Prostate gland (tissue), 2 donors: ENCODE measurements at regions not wholly inside any gene's neighbourhood (a gene's known extent, or its start where the extent isn't known, plus 50 kb on each side); places are given as distances from the start of the nearest gene placed in this dataset.

Experiments used
- POLR2AphosphoS5 ChIP-seq: sonication (generic); formaldehyde crosslinking; IDR thresholded peaks from one replicate; pipeline ENCODE4 v1.6.1; 2017; ENCODE audit warnings: antibody characterized with exemption
- TF ChIP-seq, protein P1 (sequence below), 4 experiments: fragments of 200-600 bp in 2 of 4; fragments of 450-650 bp in 2 of 4; sonication (generic) in 2 of 4; IDR thresholded peaks; 1 replicate in 3 of 4; 2 replicates in 1 of 4; pipeline ENCODE4 v1.5.1; 2016 to 2019; ENCODE audit warnings: antibody characterized with exemption in 4 of 4, mild to moderate bottlenecking in 2 of 4, moderate library complexity in 2 of 4

DNA sequence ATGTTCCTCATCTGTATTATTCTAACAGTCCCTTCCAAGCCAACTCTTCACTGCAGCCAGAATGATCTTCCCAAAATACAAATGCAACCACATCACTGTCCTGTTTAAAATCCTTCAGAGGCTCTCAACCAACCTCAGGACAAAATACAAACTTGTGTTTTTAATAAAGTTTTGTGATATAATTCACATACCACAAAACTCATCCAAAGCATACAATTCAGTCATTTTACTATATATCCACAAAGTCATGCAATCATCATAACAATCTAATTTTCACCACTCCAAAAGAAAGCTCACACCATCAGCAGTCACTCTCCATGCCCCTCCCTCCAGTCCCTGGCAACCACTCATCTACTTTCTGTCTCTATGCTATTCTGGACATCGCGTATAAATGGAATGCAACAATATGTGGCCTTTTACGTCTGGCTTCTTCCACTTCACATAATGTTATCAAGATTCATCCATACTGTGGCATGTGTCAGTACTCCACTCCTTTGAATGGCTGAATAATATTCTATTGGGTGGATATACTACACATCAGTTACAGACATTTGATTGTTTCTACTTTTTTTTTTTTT lies 81.7 kb upstream of the DOCK9 start:
- no peak for TF ChIP-seq POLR2AphosphoS5
- TF ChIP-seq, protein P1, sequence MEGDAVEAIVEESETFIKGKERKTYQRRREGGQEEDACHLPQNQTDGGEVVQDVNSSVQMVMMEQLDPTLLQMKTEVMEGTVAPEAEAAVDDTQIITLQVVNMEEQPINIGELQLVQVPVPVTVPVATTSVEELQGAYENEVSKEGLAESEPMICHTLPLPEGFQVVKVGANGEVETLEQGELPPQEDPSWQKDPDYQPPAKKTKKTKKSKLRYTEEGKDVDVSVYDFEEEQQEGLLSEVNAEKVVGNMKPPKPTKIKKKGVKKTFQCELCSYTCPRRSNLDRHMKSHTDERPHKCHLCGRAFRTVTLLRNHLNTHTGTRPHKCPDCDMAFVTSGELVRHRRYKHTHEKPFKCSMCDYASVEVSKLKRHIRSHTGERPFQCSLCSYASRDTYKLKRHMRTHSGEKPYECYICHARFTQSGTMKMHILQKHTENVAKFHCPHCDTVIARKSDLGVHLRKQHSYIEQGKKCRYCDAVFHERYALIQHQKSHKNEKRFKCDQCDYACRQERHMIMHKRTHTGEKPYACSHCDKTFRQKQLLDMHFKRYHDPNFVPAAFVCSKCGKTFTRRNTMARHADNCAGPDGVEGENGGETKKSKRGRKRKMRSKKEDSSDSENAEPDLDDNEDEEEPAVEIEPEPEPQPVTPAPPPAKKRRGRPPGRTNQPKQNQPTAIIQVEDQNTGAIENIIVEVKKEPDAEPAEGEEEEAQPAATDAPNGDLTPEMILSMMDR (IDR thresholded peaks at IDR 0.05) = no peak
